ENCODE measurements at regions not wholly inside any gene's neighbourhood (a gene's known extent, or its start where the extent isn't known, plus 50 kb on each side); places are given as distances from the start of the nearest gene placed in this dataset.

- no peak for TF ChIP-seq POLR2A (IDR thresholded peaks at IDR 0.05)
- TF ChIP-seq CTCF (IDR thresholded peaks at IDR 0.05) = no peak
These were observed 164.5 kb upstream of the MC4R start for GRCh38 chr18:60537074-60537473.

Measured in Peyer's patch (tissue), 4 donors.